HEK293 (cell line): ENCODE measurements at regions not wholly inside any gene's neighbourhood (a gene's known extent, or its start where the extent isn't known, plus 50 kb on each side); places are given as distances from the start of the nearest gene placed in this dataset.

Experiments
- OVOL3 ChIP-seq: fragments of 450-650 bp; formaldehyde crosslinking; IDR thresholded peaks from 2 replicates; pipeline ENCODE4 v1.5.1; 2016; ENCODE audit warnings: missing biosample characterization, missing genetic modification characterization
- ZBTB11 ChIP-seq: fragments of 450-650 bp; formaldehyde crosslinking; conservative IDR thresholded peaks from 2 replicates; pipeline ENCODE4 v1.5.1; 2016; ENCODE audit warnings: low read depth, missing biosample characterization, missing genetic modification characterization
- ZBTB8A ChIP-seq: fragments of 450-650 bp; formaldehyde crosslinking; IDR thresholded peaks from 2 replicates; pipeline ENCODE4 v1.5.1; 2016; ENCODE audit warnings: missing biosample characterization, missing genetic modification characterization
- ZNF10 ChIP-seq: fragments of 450-650 bp; formaldehyde crosslinking; IDR thresholded peaks from 2 replicates; pipeline ENCODE4 v1.5.1; 2017; ENCODE audit warnings: missing biosample characterization, missing genetic modification characterization
- ZNF394 ChIP-seq: fragments of 450-650 bp; formaldehyde crosslinking; IDR thresholded peaks from 2 replicates; pipeline ENCODE4 v1.5.1; 2016; ENCODE audit warnings: missing biosample characterization, missing genetic modification characterization, mild to moderate bottlenecking, moderate library complexity, borderline replicate concordance
- ZNF561 ChIP-seq: fragments of 450-650 bp; IDR thresholded peaks from 2 replicates; pipeline ENCODE4 v1.5.1; 2018; ENCODE audit warnings: missing biosample characterization, missing genetic modification characterization, borderline replicate concordance
- ZNF596 ChIP-seq: fragments of 450-650 bp; IDR thresholded peaks from 2 replicates; pipeline ENCODE4 v1.5.0; 2018; ENCODE audit warnings: missing biosample characterization, mild to moderate bottlenecking, missing genetic modification characterization, moderate library complexity
- ZNF658 ChIP-seq: fragments of 450-650 bp; formaldehyde crosslinking; IDR thresholded peaks from 2 replicates; pipeline ENCODE4; 2016; ENCODE audit warnings: missing biosample characterization, missing genetic modification characterization
- ZNF792 ChIP-seq: fragments of 450-650 bp; formaldehyde crosslinking; IDR thresholded peaks from 2 replicates; pipeline ENCODE4 v1.5.1; 2016; ENCODE audit warnings: missing biosample characterization, missing genetic modification characterization

GRCh38 chr17:71628306-71628705 is 492.5 kb upstream of the SOX9 start:
- no peak for TF ChIP-seq ZBTB11 (tag by site-specific recombination)
- no peak for TF ChIP-seq OVOL3 (tag by site-specific recombination)
- no peak for TF ChIP-seq ZNF658 (tag by site-specific recombination)
- no peak for TF ChIP-seq ZNF10 (tag by site-specific recombination)
- TF ChIP-seq ZBTB8A (tag by site-specific recombination), result no peak
- no peak for TF ChIP-seq ZNF561 (tag by site-specific recombination)
- TF ChIP-seq ZNF394 (tag by site-specific recombination), result no peak
- TF ChIP-seq ZNF596, result no peak
- TF ChIP-seq ZNF792 (tag by site-specific recombination), result no peak
